ENCODE measurements at regions not wholly inside any gene's neighbourhood (a gene's known extent, or its start where the extent isn't known, plus 50 kb on each side); places are given as distances from the start of the nearest gene placed in this dataset.
A peak's percentile ranks its signal among the peaks of the same experiment; 100 is the strongest.
"Not testable (repeated sequence)": the region's sequence is repeated elsewhere in the genome, so short reads cannot be mapped to it uniquely, and the experiment has no call there.

DNA sequence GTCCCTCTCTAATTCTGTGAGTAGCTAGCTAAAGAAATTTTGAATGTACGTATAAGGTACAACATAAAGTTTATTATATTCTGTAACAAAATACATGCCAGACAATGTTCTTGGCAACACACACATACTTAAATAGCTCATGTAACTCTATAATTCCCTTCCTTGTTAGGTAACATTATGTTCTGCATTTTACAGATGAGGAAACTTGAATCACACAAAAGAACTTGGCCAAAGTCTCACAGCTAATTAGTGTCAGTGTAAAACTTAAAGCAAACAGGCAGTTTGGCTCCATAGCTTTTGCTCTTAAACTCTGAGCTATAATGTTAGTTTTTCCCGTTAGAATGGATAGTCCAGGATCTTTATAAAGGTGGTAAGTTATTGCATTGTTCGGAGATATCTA is 1091.8 kb upstream of the SLIT2 start:
- no peak for DNase-seq (ENCODE audit: low read depth in 2 of 2)

DNA sequence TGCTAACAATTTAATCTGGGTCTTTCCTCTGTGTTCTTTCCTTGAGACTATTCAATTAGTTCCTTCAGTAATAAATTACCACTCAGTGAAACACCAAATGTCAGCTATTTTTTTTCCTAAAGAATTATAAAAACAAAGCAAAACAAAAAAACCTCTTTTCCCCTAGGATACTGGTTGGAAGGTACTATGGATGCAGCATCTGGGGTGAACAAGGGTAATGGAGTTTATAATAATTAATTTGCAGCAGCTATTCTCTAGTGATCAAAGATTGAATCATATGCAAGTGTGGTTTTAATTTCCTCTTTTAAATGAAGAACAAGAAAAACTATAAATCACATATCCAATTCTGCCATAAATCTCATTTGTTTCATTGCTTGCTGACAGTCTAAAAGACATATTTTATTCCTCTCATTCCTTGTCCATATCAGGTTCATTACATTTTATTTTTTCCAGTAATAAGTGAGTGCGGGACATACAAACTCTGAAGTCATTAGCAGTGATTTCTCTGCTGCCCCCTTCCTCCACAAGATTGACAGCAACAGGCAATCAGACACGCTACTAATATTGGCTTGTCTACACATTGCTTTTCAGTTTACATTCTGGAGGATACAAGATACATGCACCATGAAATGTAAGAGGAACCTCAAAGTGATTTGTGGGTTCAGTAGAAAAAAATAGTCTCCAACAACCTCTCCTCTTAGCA is 1093.4 kb upstream of the SLIT2 start:
- peak; percentile 1 to 5 for DNase-seq (ENCODE audit: low read depth in 2 of 2)

DNA sequence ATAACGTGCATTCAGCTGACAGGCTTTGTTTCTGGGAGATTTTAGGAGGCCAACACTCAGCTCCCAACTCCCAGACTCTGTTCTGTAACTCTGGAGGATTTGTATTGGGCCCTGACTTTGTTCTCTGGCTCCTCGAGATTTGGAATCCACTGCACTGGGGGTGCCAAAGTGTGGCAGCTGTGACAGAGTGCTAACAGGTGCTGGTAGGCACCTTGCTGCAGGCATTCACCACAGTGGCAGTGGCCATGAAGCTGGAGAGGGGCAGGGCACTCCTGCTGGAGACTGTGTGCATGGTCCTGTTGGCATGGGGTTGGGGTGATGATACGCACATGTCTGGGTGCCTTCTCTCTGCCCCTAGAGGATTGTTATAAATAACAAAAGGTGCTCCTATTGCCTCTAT is 1094.9 kb upstream of the SLIT2 start:
- no peak for DNase-seq (ENCODE audit: low read depth in 2 of 2)

DNA sequence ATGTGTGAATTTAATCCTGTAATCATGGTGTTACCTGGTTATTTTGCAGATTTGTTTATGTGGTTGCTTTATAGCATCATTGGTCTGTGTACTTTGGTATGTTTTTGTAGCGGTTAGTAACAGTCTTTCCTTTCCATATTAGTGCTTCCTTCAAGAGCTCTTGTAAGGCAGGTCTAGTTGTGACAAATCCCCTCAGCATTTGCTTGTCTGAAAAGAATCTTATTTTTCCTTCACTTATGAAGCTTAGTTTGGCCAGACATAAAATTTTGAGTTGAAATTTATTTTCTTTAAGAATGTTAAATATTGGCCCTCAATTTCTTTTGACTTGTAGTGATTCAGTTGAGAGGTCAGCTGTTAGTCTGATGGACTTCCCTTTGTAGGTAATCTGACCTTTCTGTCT is 1096.1 kb upstream of the SLIT2 start:
- DNase-seq (ENCODE audit: low read depth in 2 of 2) = no peak

DNA sequence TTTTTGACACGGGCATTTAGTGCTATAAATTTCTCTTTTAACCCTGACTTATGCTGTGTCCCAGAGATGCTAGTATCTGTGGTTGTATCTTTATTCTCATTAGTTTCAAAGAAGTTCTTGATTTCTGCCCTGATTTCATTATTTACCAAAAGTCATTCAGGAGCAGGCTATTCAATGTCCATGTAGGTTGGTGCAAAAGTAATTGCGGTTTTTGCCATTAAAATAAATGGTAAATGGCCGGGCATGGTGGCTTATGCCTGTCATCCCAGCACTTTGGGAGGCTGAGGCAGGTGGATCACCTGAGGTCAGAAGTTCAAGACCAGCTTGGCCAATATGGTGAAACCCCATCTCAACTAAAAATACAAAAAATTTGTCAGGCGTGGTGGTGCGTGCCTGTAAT is 1097.4 kb upstream of the SLIT2 start:
- DNase-seq (ENCODE audit: low read depth in 2 of 2) = not testable (repeated sequence)

DNA sequence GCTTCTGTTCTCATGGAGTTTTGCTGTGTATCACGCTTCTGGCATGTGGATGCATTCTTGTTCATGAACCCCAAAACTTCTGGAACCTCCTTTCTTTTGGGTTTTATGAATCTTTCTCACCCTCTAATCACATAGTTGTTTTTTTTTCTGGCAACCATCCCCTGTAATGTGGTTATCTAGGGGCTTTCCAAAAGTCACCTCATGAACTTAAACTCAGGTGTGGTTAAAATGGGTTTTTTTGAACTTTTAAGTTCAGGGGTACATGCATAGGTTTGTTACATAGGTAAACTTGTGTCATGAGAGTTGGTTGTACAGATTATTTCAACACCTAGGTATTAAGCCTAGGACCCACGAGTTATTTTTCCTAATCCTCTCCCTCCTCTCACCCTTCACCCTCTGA is 1099.4 kb upstream of the SLIT2 start:
- no peak for DNase-seq (ENCODE audit: low read depth in 2 of 2)

DNA sequence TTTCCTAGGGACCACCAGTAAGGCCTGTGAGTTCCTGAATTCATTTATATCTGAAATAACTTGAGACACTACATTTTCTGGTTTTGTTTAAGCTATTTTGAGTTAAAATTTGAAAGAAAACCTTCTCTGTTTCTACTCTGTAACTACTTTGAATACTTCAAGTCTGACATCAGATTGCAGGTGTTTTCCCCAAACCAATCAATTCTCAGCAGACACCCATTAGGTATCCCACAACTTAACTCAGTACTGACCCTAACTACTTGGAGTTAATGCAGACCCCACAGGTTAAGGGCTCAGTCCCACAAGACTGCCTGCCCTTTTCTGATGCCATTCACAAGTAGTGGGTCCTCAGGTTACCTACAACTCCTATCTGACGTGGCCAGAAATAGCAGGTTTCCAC is 1100.0 kb upstream of the SLIT2 start:
- DNase-seq (ENCODE audit: low read depth in 2 of 2) = no peak

DNA sequence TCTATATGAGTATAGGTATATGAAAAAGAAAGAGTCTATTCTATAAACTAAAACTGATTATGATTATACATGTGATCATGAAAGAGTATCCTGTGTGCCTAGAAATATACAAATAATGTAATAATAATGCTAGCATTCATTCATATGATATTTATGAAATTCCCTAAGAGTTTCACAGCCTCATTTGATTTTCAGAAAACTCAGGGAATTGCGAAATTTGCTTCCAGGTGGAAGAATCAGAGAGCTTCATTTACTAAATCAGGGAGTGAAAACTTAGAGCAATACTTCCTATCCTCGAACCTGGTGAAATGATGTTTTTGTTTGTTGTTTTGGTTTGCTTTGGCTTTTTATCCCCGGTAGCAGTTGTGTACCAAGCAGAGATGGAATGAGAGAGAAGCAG is 1105.7 kb upstream of the SLIT2 start:
- no peak for DNase-seq (ENCODE audit: low read depth in 2 of 2)

DNA sequence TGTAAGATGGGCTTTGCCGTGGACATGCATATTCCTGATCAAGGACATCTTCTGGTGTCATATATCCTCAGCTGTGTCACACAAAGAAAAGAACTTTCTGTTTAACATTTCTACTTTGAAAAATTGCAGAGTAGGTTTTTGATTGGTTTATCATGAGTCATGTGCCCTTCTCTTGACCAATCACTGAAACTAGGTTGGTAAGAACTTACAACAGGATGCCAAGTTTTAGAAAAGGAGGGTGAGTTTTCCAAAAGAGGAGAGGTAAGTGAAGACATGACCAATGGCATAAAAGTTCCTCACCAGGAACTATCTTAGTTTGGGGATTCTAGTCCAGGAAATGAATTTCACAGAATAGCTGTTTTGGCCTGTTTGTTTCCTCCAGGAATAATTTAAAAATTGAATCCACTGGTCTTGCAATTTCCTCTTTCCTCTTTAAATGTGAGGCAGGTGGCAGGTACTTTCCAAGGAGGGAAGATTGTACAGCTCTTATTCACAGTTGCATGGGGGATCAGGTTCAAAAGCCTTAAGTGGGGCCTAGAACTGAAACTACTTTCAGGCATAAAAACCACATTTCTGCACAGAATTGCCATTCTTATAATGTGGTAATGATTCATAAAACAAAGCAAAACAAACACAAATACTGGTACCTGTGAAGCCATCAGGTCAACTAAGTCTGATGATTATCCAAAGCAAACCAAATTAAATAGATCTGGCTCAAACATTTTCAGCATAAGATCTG is 1114.5 kb upstream of the LCORL start:
- DNase-seq (ENCODE audit: low read depth in 2 of 2) = no peak

DNA sequence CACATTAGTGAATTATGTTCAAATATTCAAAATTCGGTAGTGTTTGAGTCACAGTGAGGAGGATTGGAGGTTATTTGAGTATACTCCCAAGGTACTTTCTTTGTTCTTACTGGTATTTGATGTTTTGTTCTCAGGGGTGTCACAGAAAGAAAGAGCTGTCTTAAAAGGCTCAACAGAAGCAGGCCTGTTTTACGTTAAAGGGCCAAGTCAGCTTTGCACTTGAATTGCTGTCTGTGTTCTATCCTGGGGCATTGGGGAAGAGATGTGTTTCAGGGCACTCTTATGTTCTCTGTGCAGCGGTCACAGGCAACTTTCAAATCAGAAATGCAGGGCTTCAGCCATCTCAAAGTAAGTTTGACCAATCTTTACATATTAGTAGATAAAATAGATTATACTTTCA is 1113.1 kb upstream of the LCORL start:
- DNase-seq (ENCODE audit: low read depth in 2 of 2) = no peak

DNA sequence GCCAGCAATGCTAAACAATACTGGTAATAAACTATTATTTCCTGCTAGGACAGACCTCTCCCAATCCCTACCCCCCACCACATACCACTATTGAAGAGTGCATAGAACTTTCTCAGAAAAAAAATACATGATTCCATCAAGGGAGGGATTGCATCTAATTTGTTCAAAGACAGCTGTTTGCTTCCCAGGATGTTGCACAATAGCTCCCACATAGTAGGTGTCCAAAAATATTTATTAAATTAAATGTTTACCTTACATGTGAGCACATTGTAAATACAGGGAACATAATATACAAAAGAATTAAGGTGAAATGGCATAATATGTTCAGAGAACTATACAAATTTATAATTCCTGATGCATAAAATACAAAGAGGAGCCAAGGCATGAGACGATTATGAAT is 1111.8 kb upstream of the LCORL start:
- no peak for DNase-seq (ENCODE audit: low read depth in 2 of 2)

DNA sequence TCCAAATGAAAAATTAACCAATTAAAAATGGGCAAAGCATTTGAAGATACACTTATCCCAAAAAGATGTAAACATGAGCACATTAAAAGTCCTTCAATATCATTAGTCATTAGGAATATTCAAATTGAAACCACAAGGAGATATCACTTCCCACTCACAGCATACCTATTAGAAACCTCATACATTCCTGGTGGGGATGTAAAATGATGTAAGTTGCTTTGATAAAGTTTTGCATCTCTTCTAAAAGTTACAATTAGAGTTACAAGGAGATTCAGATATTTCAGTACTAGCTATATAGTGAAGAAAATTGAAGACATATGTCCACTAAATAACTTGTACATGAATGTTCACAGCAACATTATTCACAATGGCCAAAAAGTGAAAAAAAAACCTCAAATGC is 1109.3 kb upstream of the LCORL start:
- DNase-seq (ENCODE audit: low read depth in 2 of 2) = peak; percentile 73 to 76

DNA sequence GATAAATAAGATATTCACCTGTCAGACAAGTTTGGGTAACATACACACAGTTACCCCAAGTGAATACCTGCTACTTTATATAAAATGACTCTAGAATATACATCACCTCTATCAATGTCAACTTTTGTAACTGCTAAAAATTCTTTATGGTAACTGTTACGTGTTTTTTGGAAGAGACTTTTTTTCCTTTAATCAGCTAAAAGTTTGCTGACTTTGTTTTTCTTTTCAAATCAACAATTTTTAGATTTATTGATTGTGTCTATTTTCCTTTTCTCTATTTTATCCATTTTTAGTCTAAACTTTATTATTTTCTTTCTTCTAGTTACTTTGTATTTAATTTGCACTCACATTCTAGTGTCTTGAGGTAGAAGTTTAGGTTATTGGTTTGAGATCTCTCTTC is 1106.6 kb upstream of the LCORL start:
- no peak for DNase-seq (ENCODE audit: low read depth in 2 of 2)

DNA sequence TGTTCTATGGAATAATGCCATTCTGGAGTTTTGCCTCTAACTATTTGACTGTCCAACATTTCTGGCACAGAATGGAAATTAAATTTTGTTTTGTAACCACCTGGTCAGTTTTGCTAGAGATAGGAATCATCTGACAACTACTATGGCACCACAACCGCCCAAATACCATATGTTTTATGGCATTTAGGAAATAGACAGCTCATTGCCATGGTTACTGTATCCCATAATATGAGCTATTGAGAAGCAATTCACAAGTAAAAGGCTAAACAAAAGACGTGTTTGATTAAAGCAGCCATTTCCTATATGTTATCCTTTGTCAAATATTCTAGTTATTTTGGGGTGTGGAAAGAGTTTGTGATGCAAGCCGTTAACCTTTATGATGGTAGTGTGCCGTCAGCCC is 1105.3 kb upstream of the LCORL start:
- DNase-seq (ENCODE audit: low read depth in 2 of 2) = no peak

DNA sequence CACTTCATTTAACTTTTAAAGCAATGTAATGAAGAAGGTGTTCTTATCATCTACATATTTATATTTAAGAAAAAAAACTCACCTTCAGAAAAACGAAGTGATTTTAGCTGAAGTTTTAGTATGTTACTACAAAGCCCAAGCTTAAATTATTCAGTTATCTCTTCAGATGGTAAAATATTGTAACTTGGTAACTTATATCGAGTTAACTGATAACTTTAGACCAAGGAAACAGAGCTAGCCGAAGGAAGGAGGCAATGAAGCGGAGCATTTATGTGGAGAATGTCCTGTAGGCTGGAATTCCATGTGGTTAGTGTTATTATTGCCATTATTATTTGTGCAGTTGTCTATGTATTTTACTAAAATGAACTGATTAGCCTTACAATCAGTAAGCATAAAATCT is 1102.1 kb upstream of the LCORL start:
- DNase-seq (ENCODE audit: low read depth in 2 of 2) = no peak

DNA sequence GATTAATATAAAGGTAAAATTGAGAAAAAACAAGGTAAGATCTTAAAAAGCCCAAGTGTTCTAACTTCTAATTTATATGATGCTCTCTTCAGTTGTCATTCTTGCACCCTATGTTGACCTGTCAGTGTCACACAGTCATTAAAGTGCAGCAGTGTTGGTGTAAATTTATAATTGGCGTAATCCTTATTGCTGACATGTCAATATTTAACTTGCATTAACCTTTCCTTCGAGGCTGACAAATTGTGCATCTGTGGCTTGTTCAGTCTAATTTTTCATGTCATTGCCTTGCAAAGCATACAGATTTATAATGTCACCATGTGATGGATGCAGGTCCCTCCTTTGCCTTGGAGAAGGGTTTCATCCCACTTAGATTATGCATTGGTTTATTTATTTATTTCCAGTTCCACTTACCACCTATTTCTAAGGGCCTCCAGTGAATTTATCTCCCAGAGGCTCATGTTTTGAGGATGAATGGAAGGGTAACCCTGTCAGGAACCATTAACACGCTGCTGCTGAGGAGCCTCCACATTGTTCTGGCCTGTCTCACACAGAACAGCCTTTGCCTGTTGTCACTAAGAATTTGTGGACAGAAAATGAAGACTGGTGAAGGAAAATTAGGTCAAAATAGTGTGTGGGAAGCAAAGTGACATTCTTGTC is 1098.5 kb upstream of the LCORL start:
- no peak for DNase-seq (ENCODE audit: low read depth in 2 of 2)

DNA sequence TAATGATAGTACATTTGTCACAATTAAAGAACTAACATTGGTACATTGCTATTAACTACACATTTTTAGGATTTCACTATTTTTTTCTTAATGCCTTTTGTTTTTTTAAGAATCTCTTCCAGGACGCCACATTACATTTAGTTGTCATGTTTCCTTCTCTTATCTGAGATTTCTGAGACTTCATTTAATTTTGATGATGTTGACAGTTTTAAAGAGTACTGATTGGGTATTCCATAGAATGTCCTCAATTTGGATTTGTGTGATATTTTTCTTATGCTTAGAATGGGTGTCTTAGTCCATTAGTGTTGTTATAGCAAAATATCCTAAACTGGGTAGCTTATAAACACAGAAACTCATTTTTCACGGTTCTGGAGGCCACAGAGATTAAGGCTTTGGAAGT is 1095.5 kb upstream of the LCORL start:
- DNase-seq (ENCODE audit: low read depth in 2 of 2) = no peak

DNA sequence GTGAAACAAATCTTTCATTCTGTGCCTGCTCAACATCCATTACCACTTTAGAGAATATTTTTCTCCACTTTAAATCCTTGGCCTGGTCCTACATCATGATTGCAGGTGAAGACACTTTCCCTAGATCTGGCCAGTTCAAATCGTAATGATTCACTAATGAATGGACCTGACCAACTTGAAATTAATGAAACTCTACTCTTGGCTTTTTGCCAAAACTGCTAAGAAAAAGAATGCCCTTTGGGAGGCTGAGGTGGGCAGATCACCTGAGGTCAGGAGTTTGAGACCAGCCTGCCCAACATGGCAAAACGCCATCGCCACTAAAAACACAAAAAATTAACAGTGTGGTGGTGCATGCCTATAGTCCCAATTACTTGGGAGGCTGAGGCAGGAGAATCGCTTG is 1082.6 kb upstream of the LCORL start:
- DNase-seq (ENCODE audit: low read depth in 2 of 2) = no peak

DNA sequence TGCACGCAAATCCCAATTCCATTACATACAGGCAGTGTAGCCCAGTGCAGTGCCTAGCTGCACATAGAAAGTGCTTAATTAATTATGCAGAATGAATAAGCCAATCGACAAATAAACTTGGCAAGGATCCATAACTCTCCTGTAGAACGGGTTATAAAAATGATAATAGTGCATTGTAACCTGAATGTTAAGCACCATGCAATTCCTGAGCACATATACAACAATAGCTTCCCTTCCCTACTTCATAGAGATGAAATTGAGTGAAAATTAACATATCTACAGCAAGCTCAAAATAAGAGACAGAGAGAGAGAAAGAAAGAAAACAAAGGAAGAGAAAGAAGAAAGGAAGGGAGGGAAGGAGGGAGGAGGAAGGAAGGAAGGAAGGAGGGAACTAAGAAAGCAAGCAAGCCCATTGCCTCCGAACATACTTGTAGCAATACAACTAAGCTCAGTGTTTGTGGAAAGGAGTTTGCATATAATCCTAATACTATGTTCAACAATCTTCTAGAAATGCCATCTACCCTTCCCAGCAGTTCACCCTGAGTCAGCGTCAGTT is 1074.0 kb upstream of the LCORL start:
- no peak for DNase-seq (ENCODE audit: low read depth in 2 of 2)

DNA sequence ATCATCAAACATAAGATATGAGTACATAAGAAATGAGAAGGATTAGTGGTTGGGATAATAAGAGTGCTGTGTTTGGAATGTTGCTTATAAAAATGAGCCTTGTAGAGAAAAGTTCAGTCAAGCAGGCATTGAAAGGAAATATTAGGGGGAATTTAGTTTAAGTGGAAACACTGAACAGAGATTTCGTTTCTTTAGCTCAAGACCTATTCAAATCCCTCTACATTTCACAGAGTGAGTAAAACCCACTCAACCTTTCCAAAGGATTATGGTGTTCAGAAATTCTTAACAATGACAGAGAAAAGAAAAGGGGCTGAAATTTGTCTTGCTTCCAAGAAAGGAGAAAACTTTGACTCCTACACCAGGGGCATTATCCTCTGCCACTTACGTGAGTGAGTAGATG is 1072.4 kb upstream of the LCORL start:
- DNase-seq (ENCODE audit: low read depth in 2 of 2) = no peak

DNA sequence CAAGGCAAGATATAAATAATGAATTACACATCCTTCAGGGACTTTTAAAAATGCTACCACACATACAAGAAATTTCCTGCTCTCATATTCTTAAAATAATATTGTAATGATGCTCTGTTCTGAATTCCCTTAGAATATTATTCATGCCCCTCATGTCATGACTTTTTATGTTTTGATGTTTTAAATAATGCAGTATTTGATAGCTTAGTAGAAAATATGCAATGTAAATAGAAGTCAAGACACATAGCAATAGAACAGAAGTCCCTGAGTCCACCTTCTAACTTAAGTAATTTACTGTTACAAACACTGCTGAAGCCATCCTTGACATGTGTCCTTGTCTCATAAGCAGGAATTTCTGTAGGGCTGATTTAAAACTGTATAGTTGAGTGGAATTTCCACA is 1071.2 kb upstream of the LCORL start:
- no peak for DNase-seq (ENCODE audit: low read depth in 2 of 2)

DNA sequence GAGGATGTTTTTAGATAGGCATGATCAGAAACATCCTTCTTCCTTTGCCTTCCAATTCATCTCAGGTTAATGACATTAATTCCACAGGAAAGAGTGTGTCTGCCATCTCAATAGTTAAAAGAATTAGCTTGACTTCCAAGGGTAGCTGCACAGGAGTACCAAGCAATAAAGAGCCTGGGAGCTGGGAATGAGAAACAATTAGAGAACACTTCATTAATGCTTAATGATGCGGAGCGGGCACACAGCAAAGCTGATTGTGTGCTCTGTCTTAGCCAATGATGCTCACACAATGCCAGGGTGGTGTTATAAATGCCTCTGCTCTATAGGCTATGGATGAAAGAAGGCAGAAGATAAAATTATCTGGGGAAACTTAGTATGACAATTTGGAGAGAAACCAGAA is 1052.5 kb upstream of the LCORL start:
- DNase-seq (ENCODE audit: low read depth in 2 of 2) = no peak

DNA sequence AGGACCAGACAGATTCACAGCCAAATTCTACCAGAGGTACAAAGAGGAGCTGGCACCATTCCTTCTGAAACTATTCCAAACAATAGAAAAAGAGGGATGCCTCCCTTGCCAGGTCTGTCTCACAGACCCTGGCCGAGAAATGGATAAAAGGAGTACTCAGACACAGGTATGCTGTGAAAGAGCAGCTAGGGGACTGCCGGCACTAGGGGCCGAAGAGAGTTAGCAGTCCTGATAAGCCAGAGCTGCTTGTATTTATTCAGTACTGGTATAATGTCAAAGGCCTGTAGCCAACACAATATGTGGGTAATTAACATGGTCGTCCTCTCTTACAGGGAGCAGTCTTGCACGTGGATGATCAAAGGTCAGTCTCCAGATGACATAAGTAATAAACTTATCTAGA is 1042.1 kb upstream of the LCORL start:
- DNase-seq (ENCODE audit: low read depth in 2 of 2) = no peak
